Heart left ventricle (tissue), 13 donors: ENCODE measurements at regions not wholly inside any gene's neighbourhood (a gene's known extent, or its start where the extent isn't known, plus 50 kb on each side); places are given as distances from the start of the nearest gene placed in this dataset.

Experiments
- POLR2A ChIP-seq, 2 donors: fragments of 450-650 bp; IDR thresholded peaks; one replicate each; pipeline ENCODE4 v1.6.1; 2017; ENCODE audit warnings: antibody characterized with exemption in 2 of 2, mild to moderate bottlenecking in 2 of 2, moderate library complexity in 2 of 2
- TF ChIP-seq, protein P1 (sequence below), 12 donors: fragments of 200-600 bp; sonication (generic) in 4 of 12; IDR thresholded peaks; one replicate each; pipeline versions ENCODE4 v1.5.0 to v1.8.0; 2018 to 2022; ENCODE audit warnings: antibody characterized with exemption in 12 of 12, mild to moderate bottlenecking in 5 of 12
- donor health status: ischemic (EF 13 %, LVEDD 7.1; RV severe dilation, severe dysfunction).
- donor health status: DM: no; HTN: yes; CAD: no.
- donor health status: DM: no; HTN: no; CAD: no.
- donor health status: ischemic (EF 25% LVEDD 6.9; RV normal size, moderate dysfunction).
- donor health status: ischemic (EF 25% LVEDD 5.7; RV mildly dilated, moderate dysfunction).
- donor health status: ischemic (EF 35%, LVEDD 5.7; RV mildly dilated, moderate dysfunction).
- donor health status: nonischemic (EF 11% LVEDD 7.7; RV severe dilation, severe dysfunction).
- donor health status: DM: yes; HTN: yes; CAD: no.
- donor health status: PGD.
- donor health status: ischemic (EF 29% LVEDD 5.4; RV normal size, mild dysfunction).
- donor health status: nonischemic (EF 23%, LVEDD 6.1; RV moderate dilation, normal function).

DNA sequence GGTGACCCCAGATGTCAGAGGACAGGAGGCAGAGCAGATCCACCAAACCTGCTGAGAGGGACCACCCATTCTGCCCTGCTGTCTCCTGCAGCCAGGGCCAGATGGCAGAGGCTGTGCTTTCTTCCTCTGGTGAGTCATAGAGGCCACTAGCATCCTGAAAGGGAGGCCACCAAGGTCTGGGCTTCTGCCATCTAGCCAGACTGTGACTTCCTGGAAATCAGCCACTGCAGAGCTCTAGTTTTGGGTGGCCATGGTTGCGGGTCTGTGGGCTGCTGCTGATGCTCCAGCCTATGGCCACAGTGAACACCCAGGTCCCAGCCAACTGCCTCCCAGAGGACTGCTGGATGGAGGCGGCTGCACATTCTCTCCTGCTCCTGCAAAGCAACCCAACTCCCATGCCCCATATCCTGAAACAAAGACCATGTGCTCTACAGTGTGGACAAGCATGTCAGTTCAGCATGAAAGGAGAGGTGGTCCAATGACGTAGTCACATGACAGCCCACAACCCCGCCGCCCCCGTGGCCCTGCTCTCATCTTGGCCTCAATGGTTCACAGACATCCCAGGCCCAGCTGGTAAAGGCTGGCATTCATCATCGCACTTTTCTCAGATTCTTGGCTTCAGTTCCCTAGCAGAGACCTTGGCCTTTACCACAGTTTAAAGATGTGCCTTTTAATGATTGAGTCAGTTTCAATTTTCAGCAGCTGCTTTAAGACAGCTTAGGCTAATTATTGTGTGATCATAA lies 73.9 kb upstream of the CXCL12 start:
- TF ChIP-seq, protein P1, sequence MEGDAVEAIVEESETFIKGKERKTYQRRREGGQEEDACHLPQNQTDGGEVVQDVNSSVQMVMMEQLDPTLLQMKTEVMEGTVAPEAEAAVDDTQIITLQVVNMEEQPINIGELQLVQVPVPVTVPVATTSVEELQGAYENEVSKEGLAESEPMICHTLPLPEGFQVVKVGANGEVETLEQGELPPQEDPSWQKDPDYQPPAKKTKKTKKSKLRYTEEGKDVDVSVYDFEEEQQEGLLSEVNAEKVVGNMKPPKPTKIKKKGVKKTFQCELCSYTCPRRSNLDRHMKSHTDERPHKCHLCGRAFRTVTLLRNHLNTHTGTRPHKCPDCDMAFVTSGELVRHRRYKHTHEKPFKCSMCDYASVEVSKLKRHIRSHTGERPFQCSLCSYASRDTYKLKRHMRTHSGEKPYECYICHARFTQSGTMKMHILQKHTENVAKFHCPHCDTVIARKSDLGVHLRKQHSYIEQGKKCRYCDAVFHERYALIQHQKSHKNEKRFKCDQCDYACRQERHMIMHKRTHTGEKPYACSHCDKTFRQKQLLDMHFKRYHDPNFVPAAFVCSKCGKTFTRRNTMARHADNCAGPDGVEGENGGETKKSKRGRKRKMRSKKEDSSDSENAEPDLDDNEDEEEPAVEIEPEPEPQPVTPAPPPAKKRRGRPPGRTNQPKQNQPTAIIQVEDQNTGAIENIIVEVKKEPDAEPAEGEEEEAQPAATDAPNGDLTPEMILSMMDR (IDR thresholded peaks at IDR 0.05) = no peak
- TF ChIP-seq POLR2A (IDR thresholded peaks at IDR 0.05) = no peak
